ENCODE measurements at regions not wholly inside any gene's neighbourhood (a gene's known extent, or its start where the extent isn't known, plus 50 kb on each side); places are given as distances from the start of the nearest gene placed in this dataset.

- TF ChIP-seq CTCF (IDR thresholded peaks at IDR 0.05 in 2 of 3, conservative IDR thresholded peaks at IDR 0.05 in 1 of 3; ENCODE audit: insufficient read depth in 2 of 3, low read depth in 1 of 3, low read length in 3 of 3) (no peak), EZH2 (IDR thresholded peaks at IDR 0.05; ENCODE audit: borderline replicate concordance, low read depth, low read length) (no peak)
Measured at GRCh38 chr14:30796707-30797106, 77.7 kb upstream of the COCH start.
